ENCODE measurements at regions not wholly inside any gene's neighbourhood (a gene's known extent, or its start where the extent isn't known, plus 50 kb on each side); places are given as distances from the start of the nearest gene placed in this dataset.

DNA sequence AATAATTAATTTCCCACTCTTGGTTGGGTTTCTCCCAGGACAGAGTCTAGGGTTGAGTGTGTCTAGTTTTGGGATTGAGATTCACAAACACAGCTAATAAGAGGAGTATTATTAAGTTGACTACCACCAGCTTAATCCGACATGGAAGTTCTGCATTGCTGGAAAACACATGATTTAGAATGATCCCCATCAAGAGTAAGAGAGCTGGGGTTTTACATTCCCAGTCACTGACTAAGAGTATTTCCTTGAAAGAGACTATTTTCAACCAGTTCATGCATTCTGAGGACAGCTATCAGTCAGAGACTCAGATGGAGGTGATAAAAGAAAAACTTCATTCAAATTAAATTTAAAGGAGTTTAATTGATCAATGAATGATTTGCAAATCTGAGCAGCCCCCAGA lies 334.6 kb upstream of the LRATD1 start:
- Histone ChIP-seq H3K4me1 (no peaks in the 10 kb centered on the region), H3K9me3 (no peaks in the 10 kb centered on the region), H3K27ac (no peak overlapping the region), H3K36me3 (no peaks in the 10 kb centered on the region), H3K27me3 (no peaks in the 10 kb centered on the region), H3K4me3 (no peak overlapping the region)
- 72 to 80% methylated on average over 1 of the region's 1 CpG for WGBS, 2 donors
- no peak for DNase-seq (ENCODE audit: low spot score in 2 of 2)
- no peak for TF ChIP-seq EP300 (IDR thresholded peaks at IDR 0.05)
- no peak for TF ChIP-seq POLR2A (IDR thresholded peaks at IDR 0.05)
- TF ChIP-seq, protein P1, sequence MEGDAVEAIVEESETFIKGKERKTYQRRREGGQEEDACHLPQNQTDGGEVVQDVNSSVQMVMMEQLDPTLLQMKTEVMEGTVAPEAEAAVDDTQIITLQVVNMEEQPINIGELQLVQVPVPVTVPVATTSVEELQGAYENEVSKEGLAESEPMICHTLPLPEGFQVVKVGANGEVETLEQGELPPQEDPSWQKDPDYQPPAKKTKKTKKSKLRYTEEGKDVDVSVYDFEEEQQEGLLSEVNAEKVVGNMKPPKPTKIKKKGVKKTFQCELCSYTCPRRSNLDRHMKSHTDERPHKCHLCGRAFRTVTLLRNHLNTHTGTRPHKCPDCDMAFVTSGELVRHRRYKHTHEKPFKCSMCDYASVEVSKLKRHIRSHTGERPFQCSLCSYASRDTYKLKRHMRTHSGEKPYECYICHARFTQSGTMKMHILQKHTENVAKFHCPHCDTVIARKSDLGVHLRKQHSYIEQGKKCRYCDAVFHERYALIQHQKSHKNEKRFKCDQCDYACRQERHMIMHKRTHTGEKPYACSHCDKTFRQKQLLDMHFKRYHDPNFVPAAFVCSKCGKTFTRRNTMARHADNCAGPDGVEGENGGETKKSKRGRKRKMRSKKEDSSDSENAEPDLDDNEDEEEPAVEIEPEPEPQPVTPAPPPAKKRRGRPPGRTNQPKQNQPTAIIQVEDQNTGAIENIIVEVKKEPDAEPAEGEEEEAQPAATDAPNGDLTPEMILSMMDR (IDR thresholded peaks at IDR 0.05), result no peak

DNA sequence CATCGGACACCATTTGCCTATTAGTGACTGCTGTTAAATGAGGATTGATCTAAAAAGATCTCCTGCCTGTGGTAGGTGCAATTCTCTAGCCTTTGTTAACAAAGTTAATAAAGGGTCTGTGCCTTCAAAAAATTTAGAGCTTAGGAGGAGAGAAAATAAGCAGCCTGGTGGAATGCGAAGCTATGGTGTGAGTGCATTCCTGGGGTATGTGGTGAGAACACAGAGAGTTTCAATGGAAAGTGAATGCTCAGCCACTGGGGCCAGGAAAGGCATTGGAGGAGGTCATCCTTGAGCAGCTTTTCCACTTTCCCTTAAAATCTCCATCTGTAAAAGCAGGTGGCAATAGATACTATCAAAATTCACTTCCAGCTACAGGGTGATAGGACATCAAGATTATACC lies 331.2 kb upstream of the LRATD1 start:
- H3K27me3 ChIP-seq, result no peaks in the 10 kb centered on the region
- no peak overlapping the region for H3K4me3 ChIP-seq
- H3K36me3 ChIP-seq, result no peaks in the 10 kb centered on the region
- H3K27ac ChIP-seq, result no peak overlapping the region
- H3K4me1 ChIP-seq, result no peaks in the 10 kb centered on the region
- H3K9me3 ChIP-seq, result no peaks in the 10 kb centered on the region
- 65 to 74% methylated on average over 2 of the region's 2 CpGs for WGBS, 2 donors
- TF ChIP-seq, protein P1 (IDR thresholded peaks at IDR 0.05), result no peak
- TF ChIP-seq EP300 (IDR thresholded peaks at IDR 0.05) (no peak), POLR2A (IDR thresholded peaks at IDR 0.05) (no peak)
- no peak for DNase-seq (ENCODE audit: low spot score in 2 of 2)

DNA sequence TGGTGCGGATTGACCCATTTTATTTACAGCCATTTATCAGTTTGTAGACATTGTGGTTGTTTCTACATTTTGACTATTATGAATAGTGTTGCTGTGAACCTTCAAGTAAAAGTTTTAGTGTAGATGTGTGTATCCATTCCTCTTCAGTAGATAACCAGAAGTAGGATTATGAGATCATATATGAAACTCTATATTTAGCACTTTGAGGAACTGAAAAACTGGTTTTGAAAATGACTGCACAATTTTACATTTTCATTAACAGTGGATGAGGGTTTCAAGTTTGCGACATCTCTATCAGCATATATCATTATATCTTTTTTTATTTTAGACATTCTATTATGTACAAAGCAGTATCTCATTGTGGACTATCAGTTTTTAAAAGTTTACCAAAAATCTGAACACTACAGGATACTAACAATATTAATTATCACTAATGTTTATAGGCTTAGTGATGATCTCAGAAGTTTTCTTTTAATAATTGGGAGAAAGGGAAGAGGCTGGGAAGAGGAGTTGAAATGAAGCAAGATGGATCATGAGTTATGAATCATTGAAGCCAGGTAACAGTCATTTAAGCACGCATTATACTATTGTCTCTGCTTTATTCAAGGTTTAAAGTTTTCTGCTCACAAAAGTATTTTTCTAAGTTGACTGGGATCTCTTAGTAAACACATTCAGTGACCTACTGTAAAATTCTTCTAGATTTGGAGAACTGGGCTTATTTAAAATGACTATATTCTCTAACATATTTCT lies 329.0 kb upstream of the LRATD1 start:
- H3K4me3 ChIP-seq, result no peak overlapping the region
- DNase-seq (ENCODE audit: low spot score in 2 of 2), result no peak
- H3K27ac ChIP-seq, result no peak overlapping the region
- H3K9me3 ChIP-seq, result no peaks in the 10 kb centered on the region
- no peaks in the 10 kb centered on the region for H3K27me3 ChIP-seq
- H3K4me1 ChIP-seq, result no peaks in the 10 kb centered on the region
- H3K36me3 ChIP-seq, result no peaks in the 10 kb centered on the region
- TF ChIP-seq POLR2A (IDR thresholded peaks at IDR 0.05) (no peak), EP300 (IDR thresholded peaks at IDR 0.05) (no peak)
- TF ChIP-seq, protein P1 (IDR thresholded peaks at IDR 0.05), result no peak
- 89 to 92% methylated on average over 3 of the region's 3 CpGs for WGBS, 2 donors

DNA sequence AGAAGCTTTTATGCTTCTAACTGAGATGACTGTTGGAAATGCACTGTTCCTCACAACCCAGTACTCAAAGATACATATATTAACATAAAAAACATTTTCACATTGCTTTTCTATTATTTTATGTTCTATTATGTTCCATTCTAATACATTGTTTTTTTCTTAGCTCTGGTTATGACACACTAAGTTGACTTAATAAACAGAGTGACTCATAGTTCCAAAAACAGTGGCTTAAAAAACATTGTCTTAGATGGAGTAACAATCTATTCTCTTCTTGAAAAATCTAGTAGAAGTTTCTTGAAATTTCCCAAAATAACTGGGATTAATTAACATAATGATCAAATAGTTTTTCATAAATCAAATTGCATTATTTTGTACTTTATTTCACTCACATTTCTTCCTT lies 328.2 kb upstream of the LRATD1 start:
- Histone ChIP-seq H3K4me3 (no peak overlapping the region), H3K4me1 (no peaks in the 10 kb centered on the region), H3K27me3 (no peaks in the 10 kb centered on the region), H3K9me3 (no peaks in the 10 kb centered on the region), H3K36me3 (no peaks in the 10 kb centered on the region), H3K27ac (no peak overlapping the region)
- TF ChIP-seq POLR2A (IDR thresholded peaks at IDR 0.05) (no peak), EP300 (IDR thresholded peaks at IDR 0.05) (no peak)
- TF ChIP-seq, protein P1 (IDR thresholded peaks at IDR 0.05), result no peak
- no peak for DNase-seq (ENCODE audit: low spot score in 2 of 2)

DNA sequence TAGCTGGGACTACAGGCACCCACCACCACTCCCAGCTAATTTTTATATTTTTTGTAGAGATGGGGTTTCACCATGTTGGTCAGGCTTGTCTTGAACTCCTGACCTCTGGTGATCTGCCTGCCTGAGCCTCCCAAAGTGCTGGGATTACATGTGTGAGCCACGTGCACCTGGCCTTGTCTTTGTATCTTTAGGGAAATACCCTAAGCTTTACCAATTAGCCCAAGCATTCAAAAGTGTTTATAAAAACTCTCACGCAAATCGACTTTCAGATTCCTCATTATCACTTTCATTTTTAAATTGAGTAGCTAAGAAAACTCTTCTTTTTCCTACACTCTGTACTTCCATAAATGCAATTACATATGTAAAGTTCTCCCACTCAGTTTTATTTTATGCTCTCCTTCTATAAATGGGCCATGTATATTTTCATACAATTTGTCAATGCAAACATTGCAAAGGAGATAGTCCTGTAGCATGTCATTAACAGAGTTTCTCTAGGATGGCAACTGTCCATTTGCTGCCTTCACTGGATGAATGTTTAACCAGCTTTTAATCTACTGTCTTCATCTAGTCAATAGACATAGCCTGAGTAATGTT lies 326.2 kb upstream of the LRATD1 start:
- H3K27ac ChIP-seq, result no peak overlapping the region
- H3K36me3 ChIP-seq, result no peaks in the 10 kb centered on the region
- no peak overlapping the region for H3K4me3 ChIP-seq
- H3K9me3 ChIP-seq, result no peaks in the 10 kb centered on the region
- TF ChIP-seq POLR2A (IDR thresholded peaks at IDR 0.05), result no peak
- TF ChIP-seq EP300 (IDR thresholded peaks at IDR 0.05), result no peak
- TF ChIP-seq, protein P1 (IDR thresholded peaks at IDR 0.05), result no peak
- no peaks in the 10 kb centered on the region for H3K4me1 ChIP-seq
- no peaks in the 10 kb centered on the region for H3K27me3 ChIP-seq
- 83 to 84% methylated on average over 3 of the region's 3 CpGs for WGBS, 2 donors
- DNase-seq (ENCODE audit: low spot score in 2 of 2), result no peak

All from tibial nerve (tissue), 4 donors.